SK-N-SH (cell line): ENCODE measurements at regions not wholly inside any gene's neighbourhood (a gene's known extent, or its start where the extent isn't known, plus 50 kb on each side); places are given as distances from the start of the nearest gene placed in this dataset.

Experiments
- CTCF ChIA-PET: fragments of 300-600, 350-600 bp; formaldehyde crosslinking; extraction: SDS; loops from one replicate; lab custom pipeline; 2021; lab: Yijun Ruan, JAX
- POLR2A ChIA-PET: fragments of 350-600 bp; sonication (Branson Sonifier 250); formaldehyde crosslinking; extraction: SDS; loops from one replicate; lab custom pipeline; 2020; ENCODE audit warnings: antibody characterized with exemption, inconsistent platforms; lab: Yijun Ruan, JAX
- DNase-seq: peaks from one replicate; pipeline ENCODE4 v3.0.0; 2012
- H2AFZ ChIP-seq: fragments of 200-600 bp; sonication (generic); 2 replicates; pipeline ENCODE4 v1.8.1; 2016; ENCODE audit warnings: antibody characterized with exemption, mild to moderate bottlenecking, low read depth
- H3F3A ChIP-seq: fragments of 200-600 bp; sonication (generic); replicated peaks from 2 replicates; pipeline ENCODE3; 2016; ENCODE audit warnings: antibody characterized with exemption, mild to moderate bottlenecking; ENCODE audit not compliant: insufficient read depth
- H3K27ac ChIP-seq, 2 experiments: fragments of 200-500 bp in 1 of 2; fragments of 200-600 bp in 1 of 2; sonication (Bioruptor generic) in 1 of 2; sonication (generic), shearing (Covaris generic) in 1 of 2; 2 replicates each; pipeline versions ENCODE4 v1.5.1 to v1.6.1; 2014 to 2016; ENCODE audit warnings: low read depth in 2 of 2, inconsistent platforms in 1 of 2, low read length in 1 of 2, mild to moderate bottlenecking in 1 of 2, mixed read lengths in 1 of 2
- H3K27me3 ChIP-seq: fragments of 200-600 bp; sonication (generic), shearing (Covaris generic); 2 replicates; pipeline ENCODE4 v1.6.1; 2016; ENCODE audit warnings: mixed run types; ENCODE audit not compliant: insufficient read depth
- H3K36me3 ChIP-seq, 2 experiments: fragments of 200-500 bp in 1 of 2; fragments of 200-600 bp in 1 of 2; sonication (Bioruptor generic) in 1 of 2; sonication (generic) in 1 of 2; replicated peaks in 1 of 2; 2 replicates each; pipeline versions ENCODE3 to v1.5.1; 2014 to 2016; ENCODE audit warnings: low read length in 1 of 2, mild to moderate bottlenecking in 1 of 2; ENCODE audit not compliant: insufficient read depth in 2 of 2, control insufficient read depth in 1 of 2
- H3K4me1 ChIP-seq, 2 experiments: fragments of 200-500 bp in 1 of 2; fragments of 200-600 bp in 1 of 2; sonication (Bioruptor generic) in 1 of 2; sonication (generic), shearing (Covaris generic) in 1 of 2; 2 replicates each; pipeline versions ENCODE4 v1.5.1 to v1.6.1; 2014 to 2016; ENCODE audit warnings: low read depth in 1 of 2, low read length in 1 of 2, mixed run types in 1 of 2; ENCODE audit not compliant: insufficient read depth in 2 of 2, control insufficient read depth in 1 of 2
- H3K4me2 ChIP-seq: fragments of 200-600 bp; sonication (generic), shearing (Covaris generic); 2 replicates; pipeline ENCODE4 v1.6.1; 2017; ENCODE audit warnings: mixed run types
- H3K4me3 ChIP-seq, 2 experiments: fragments of 200-500 bp in 1 of 2; fragments of 200-600 bp in 1 of 2; sonication (Bioruptor generic) in 1 of 2; sonication (generic), shearing (Covaris generic) in 1 of 2; 2 replicates each; pipeline versions ENCODE4 v1.5.1 to v1.8.1; 2014 to 2016; ENCODE audit warnings: low read depth in 2 of 2, inconsistent platforms in 1 of 2, low read length in 1 of 2, mild to moderate bottlenecking in 1 of 2, mixed read lengths in 1 of 2, moderate library complexity in 1 of 2
- H3K79me2 ChIP-seq: fragments of 200-600 bp; sonication (generic); 2 replicates; pipeline ENCODE4 v1.8.1; 2017; ENCODE audit warnings: mild to moderate bottlenecking; ENCODE audit not compliant: insufficient read depth
- H3K9ac ChIP-seq: fragments of 200-600 bp; sonication (generic); 2 replicates; pipeline ENCODE4 v1.6.1; 2017; ENCODE audit warnings: mixed run types
- H3K9me2 ChIP-seq: fragments of 200-600 bp; sonication (generic); 2 replicates; pipeline ENCODE4 v1.6.1; 2017; ENCODE audit warnings: mixed run types
- H3K9me3 ChIP-seq: fragments of 200-600 bp; sonication (generic); 2 replicates; pipeline ENCODE4 v1.6.1; 2017; ENCODE audit warnings: mixed run types, mild to moderate bottlenecking, moderate library complexity
- H4K20me1 ChIP-seq: fragments of 200-600 bp; sonication (generic); 2 replicates; pipeline ENCODE4 v1.6.1; 2017; ENCODE audit warnings: mild to moderate bottlenecking, mixed run types; ENCODE audit not compliant: insufficient read depth
- CTCF ChIP-seq: fragments of 200-600 bp; sonication (generic); IDR thresholded peaks from 2 replicates; pipeline ENCODE4 v1.6.1; 2017; ENCODE audit warnings: antibody characterized with exemption, mild to moderate bottlenecking, moderate library complexity
- EZH2phosphoT487 ChIP-seq: fragments of 200-600 bp; sonication (generic); IDR thresholded peaks from 2 replicates; pipeline ENCODE4 v1.6.1; 2017; ENCODE audit warnings: low read depth, mixed run types, mild to moderate bottlenecking, antibody characterized with exemption, moderate library complexity, borderline replicate concordance
- FOSL2 ChIP-seq: IDR thresholded peaks from 2 replicates; pipeline ENCODE4 v1.4.0; 2012; ENCODE audit warnings: low read depth, mild to moderate bottlenecking, moderate library complexity, borderline replicate concordance
- GABPA ChIP-seq: IDR thresholded peaks from 2 replicates; pipeline ENCODE4 v1.4.0; 2012; ENCODE audit warnings: low read depth, mild to moderate bottlenecking
- GATA2 ChIP-seq: sonication (generic); formaldehyde crosslinking; IDR thresholded peaks from 2 replicates; pipeline ENCODE4 v1.5.0; 2020; ENCODE audit warnings: mild to moderate bottlenecking, missing genetic modification reagents
- MXI1 ChIP-seq: IDR thresholded peaks from 2 replicates; pipeline ENCODE4 v1.6.1; 2012; ENCODE audit warnings: mild to moderate bottlenecking, low read depth, low read length, improper control_type of control experiment
- NRF1 ChIP-seq: IDR thresholded peaks from 2 replicates; pipeline ENCODE4 v1.6.1; 2012; ENCODE audit warnings: low read depth, mild to moderate bottlenecking, low read length
- PBX3 ChIP-seq: IDR thresholded peaks from 2 replicates; pipeline ENCODE4; 2012
- RAD21 ChIP-seq: IDR thresholded peaks from 2 replicates; pipeline ENCODE4 v1.6.1; 2012; ENCODE audit warnings: mild to moderate bottlenecking, low read length
- RFX5 ChIP-seq: IDR thresholded peaks from 2 replicates; pipeline ENCODE4 v1.6.1; 2012; ENCODE audit warnings: mild to moderate bottlenecking, improper control_type of control experiment, low read length
- TAF1 ChIP-seq: IDR thresholded peaks from 2 replicates; pipeline ENCODE4 v1.6.1; 2012; ENCODE audit warnings: low read depth, mild to moderate bottlenecking, low read length, moderate library complexity, borderline replicate concordance
- WGBS: methylation state at CpG from one replicate; pipeline ENCODE4 v1.1.6; 2017; ENCODE audit warnings: low lambda C conversion rate; 5-methylcytosine and 5-hydroxymethylcytosine counted together

GRCh38 chrX:7789200-7789599, 53.8 kb upstream of the VCX start:
- 0% methylated on average over 2 of the region's 2 CpGs for WGBS
- Histone ChIP-seq H3K4me2 (no peak overlapping the region), H3K27ac (no peak overlapping the region), H3K4me3 (no peak overlapping the region), H3K4me1 (no peaks in the 10 kb centered on the region), H3K9ac (no peak overlapping the region), H4K20me1 (no peaks in the 10 kb centered on the region), H3K9me2 (no peaks in the 10 kb centered on the region), H3K27me3 (no peaks in the 10 kb centered on the region), H2AFZ (no peak overlapping the region), H3K9me3 (no peaks in the 10 kb centered on the region), H3K36me3 (no peaks in the 10 kb centered on the region), H3K79me2 (no peaks in the 10 kb centered on the region), H3F3A (no peaks in the 10 kb centered on the region)
- ChIA-PET CTCF (no interaction called here), POLR2A (no interaction called here)
- no peak for DNase-seq
- no peak for TF ChIP-seq RFX5
- TF ChIP-seq GABPA = no peak
- TF ChIP-seq EZH2phosphoT487 = no peak
- no peak for TF ChIP-seq NRF1
- TF ChIP-seq FOSL2 = no peak
- TF ChIP-seq RAD21 = no peak
- TF ChIP-seq, all 33 proteins: peak for 0

- no peak for DNase-seq
- Histone ChIP-seq H3K9me2 (no peaks in the 10 kb centered on the region), H3K4me2 (no peak overlapping the region), H3K4me1 (no peaks in the 10 kb centered on the region), H3K4me3 (no peak overlapping the region), H3K27ac (no peak overlapping the region), H3F3A (no peaks in the 10 kb centered on the region), H3K79me2 (no peaks in the 10 kb centered on the region), H4K20me1 (no peaks in the 10 kb centered on the region), H2AFZ (no peak overlapping the region), H3K9ac (no peak overlapping the region), H3K27me3 (no peaks in the 10 kb centered on the region), H3K9me3 (no peaks in the 10 kb centered on the region), H3K36me3 (no peaks in the 10 kb centered on the region)
- TF ChIP-seq PBX3 (no peak), TAF1 (no peak), GATA2 (CRISPR knock-in tag) (no peak), CTCF (no peak), MXI1 (no peak), NRF1 (no peak)
- POLR2A ChIA-PET = no interaction called here
- WGBS = 6% methylated on average over 1 of the region's 1 CpG
- CTCF ChIA-PET = no interaction called here
Observed at GRCh38 chrX:7788334-7788733, 54.6 kb upstream of the VCX start.
